Endothelial cell (in vitro differentiated cells): ENCODE measurements at regions not wholly inside any gene's neighbourhood (a gene's known extent, or its start where the extent isn't known, plus 50 kb on each side); places are given as distances from the start of the nearest gene placed in this dataset.

Experiments
- DNase-seq: peaks from one replicate; pipeline ENCODE4 v3.0.0; 2021; ENCODE audit warnings: low spot score
- H3K27ac Mint-ChIP-seq: one replicate; pipeline ENCODE4 v1.8.0; 2021; ENCODE audit warnings: mixed read lengths, inconsistent platforms; ENCODE audit not compliant: unreplicated experiment
- H3K27me3 Mint-ChIP-seq: one replicate; pipeline ENCODE4 v1.8.0; 2021; ENCODE audit warnings: mild to moderate bottlenecking, moderate library complexity, mixed read lengths, inconsistent platforms; ENCODE audit not compliant: unreplicated experiment
- H3K36me3 Mint-ChIP-seq: one replicate; pipeline ENCODE4 v1.8.0; 2021; ENCODE audit warnings: mild to moderate bottlenecking, low read depth, mixed read lengths, inconsistent platforms; ENCODE audit not compliant: unreplicated experiment
- H3K4me1 Mint-ChIP-seq: one replicate; pipeline ENCODE4 v1.8.0; 2021; ENCODE audit warnings: mild to moderate bottlenecking, mixed read lengths, inconsistent platforms; ENCODE audit not compliant: unreplicated experiment
- H3K4me3 Mint-ChIP-seq: one replicate; pipeline ENCODE4 v1.8.0; 2021; ENCODE audit warnings: mild to moderate bottlenecking, mixed read lengths, inconsistent platforms; ENCODE audit not compliant: unreplicated experiment
- H3K9me3 Mint-ChIP-seq: one replicate; pipeline ENCODE4 v1.8.0; 2021; ENCODE audit warnings: mixed read lengths, inconsistent platforms; ENCODE audit not compliant: unreplicated experiment
- CTCF ChIP-seq: fragments of 200-600 bp; sonication (generic); IDR thresholded peaks from one replicate; pipeline ENCODE4 v1.5.0; 2021; ENCODE audit warnings: antibody characterized with exemption; ENCODE audit not compliant: unreplicated experiment

DNA sequence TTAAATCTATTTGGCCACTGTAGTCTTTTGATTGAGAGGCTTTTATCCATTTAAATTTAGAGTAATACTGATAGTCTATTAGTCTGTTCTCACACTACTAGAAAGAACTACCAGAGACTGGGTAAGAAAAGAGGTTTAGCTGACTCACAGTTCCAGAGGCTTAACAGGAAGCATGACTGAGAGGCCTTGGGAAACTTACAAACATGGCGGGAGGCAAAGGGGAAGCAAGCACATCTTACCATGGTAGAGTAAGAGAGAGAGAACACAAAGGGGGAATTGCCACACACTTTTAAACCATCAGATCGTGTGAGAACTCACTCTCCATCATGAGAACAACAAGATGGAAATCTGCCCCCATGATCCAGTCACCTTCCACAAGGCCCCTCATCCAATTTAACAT, 410.9 kb downstream of the PDGFC start:
- no peak overlapping the region for H3K27ac Mint-ChIP-seq
- no peak for DNase-seq
- no peak for TF ChIP-seq CTCF
- H3K9me3 Mint-ChIP-seq = no peaks in the 10 kb centered on the region
- no peaks in the 10 kb centered on the region for H3K36me3 Mint-ChIP-seq
- H3K4me3 Mint-ChIP-seq = no peak overlapping the region
- no peaks in the 10 kb centered on the region for H3K27me3 Mint-ChIP-seq
- H3K4me1 Mint-ChIP-seq = no peaks in the 10 kb centered on the region

DNA sequence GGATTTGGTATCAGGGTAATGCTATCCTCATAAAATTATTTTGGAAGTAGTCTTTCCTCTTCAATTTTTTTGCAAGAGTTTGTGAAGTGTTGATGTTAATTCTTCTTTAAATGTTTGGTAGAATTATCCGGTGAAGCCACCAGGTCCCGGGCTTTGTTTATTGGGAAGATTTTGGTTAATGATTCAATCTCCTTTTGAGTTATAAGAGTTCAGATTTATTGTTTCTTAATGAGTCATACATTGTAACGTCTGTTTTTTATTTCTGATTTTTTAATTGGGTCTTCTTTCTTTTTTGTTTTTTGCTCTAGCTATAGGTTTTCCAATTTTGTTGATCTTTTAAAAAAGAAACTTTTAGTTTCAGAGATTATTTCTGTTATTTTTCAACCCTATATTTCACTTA, 412.3 kb downstream of the PDGFC start:
- no peaks in the 10 kb centered on the region for H3K4me1 Mint-ChIP-seq
- H3K27ac Mint-ChIP-seq = no peak overlapping the region
- DNase-seq = no peak
- H3K36me3 Mint-ChIP-seq = no peaks in the 10 kb centered on the region
- no peak for TF ChIP-seq CTCF
- H3K4me3 Mint-ChIP-seq = no peak overlapping the region
- no peaks in the 10 kb centered on the region for H3K27me3 Mint-ChIP-seq
- H3K9me3 Mint-ChIP-seq = no peaks in the 10 kb centered on the region

DNA sequence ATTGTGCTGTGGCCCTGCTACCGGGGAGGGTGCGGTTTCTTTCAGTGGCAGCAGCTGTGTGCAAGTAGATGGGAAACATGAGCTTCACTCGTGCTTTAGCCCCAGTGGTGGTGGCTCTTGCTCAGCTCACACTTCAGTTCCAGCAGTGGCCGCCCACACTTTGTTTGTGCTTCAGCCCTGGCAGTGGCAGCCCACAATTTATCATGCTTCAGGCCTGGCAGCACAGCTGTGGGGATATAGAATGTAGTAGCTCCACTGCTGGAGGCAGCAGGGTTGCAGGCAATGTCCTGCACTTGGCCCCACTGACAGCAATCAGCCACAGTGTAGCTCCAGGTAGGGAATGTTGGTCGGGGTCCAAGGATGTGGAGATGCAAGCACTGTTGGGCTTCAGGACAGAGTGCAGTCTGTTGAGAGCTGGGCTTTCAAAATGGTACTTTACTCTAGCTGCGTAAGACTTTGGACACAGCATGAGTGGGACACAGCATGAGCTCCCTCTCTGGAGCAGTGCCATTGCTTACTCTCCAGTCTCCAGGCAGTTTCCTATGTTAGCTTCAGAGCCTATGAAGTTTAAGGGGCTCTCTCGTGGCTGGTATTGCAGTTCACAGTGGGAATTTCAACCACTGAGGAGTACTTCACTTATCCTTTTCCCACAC, 413.1 kb downstream of the PDGFC start:
- no peak overlapping the region for H3K4me3 Mint-ChIP-seq
- no peaks in the 10 kb centered on the region for H3K9me3 Mint-ChIP-seq
- no peaks in the 10 kb centered on the region for H3K4me1 Mint-ChIP-seq
- H3K27ac Mint-ChIP-seq = no peak overlapping the region
- no peak for DNase-seq
- TF ChIP-seq CTCF = no peak
- H3K27me3 Mint-ChIP-seq = no peaks in the 10 kb centered on the region
- H3K36me3 Mint-ChIP-seq = no peaks in the 10 kb centered on the region

- TF ChIP-seq CTCF = no peak
- Mint-ChIP-seq H3K36me3 (no peaks in the 10 kb centered on the region), H3K4me1 (no peaks in the 10 kb centered on the region), H3K9me3 (no peaks in the 10 kb centered on the region), H3K4me3 (no peak overlapping the region), H3K27ac (no peak overlapping the region), H3K27me3 (no peaks in the 10 kb centered on the region)
- no peak for DNase-seq
Measured at GRCh38 chr4:156557920-156558319, 413.7 kb downstream of the PDGFC start.

DNA sequence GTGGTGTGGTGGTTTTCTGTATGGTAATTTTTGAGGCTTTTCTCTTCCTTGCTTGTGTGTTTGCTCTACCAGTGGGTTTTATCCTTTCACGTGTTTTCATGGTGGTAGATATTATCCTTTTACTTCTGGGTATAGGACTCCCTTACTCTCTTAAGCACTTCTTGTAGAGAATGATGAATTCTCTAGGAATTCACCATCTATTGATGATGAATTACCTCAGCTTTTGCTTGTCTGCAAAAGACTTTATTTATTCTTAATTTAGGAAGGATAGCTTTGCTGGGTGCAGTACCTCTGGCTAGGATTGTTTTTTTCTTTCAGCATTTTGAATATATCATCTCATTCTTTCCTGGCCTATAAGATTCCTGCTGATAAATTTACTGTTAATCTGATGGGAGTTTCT, 415.3 kb downstream of the PDGFC start:
- no peak for TF ChIP-seq CTCF
- H3K36me3 Mint-ChIP-seq = no peaks in the 10 kb centered on the region
- H3K9me3 Mint-ChIP-seq = no peaks in the 10 kb centered on the region
- no peaks in the 10 kb centered on the region for H3K27me3 Mint-ChIP-seq
- no peak overlapping the region for H3K4me3 Mint-ChIP-seq
- no peaks in the 10 kb centered on the region for H3K4me1 Mint-ChIP-seq
- DNase-seq = no peak
- no peak overlapping the region for H3K27ac Mint-ChIP-seq
